HG02623 (cell line): ENCODE measurements at regions not wholly inside any gene's neighbourhood (a gene's known extent, or its start where the extent isn't known, plus 50 kb on each side); places are given as distances from the start of the nearest gene placed in this dataset.
"Not testable (repeated sequence)": the region's sequence is repeated elsewhere in the genome, so short reads cannot be mapped to it uniquely, and the experiment has no call there.

ENCODE experiments used
- ATAC-seq: cut with Tn5 transposase; IDR thresholded peaks from one replicate; pipeline ENCODE4 v1.9.1; 2021; ENCODE audit warnings: moderate library complexity; ENCODE audit not compliant: unreplicated experiment

DNA sequence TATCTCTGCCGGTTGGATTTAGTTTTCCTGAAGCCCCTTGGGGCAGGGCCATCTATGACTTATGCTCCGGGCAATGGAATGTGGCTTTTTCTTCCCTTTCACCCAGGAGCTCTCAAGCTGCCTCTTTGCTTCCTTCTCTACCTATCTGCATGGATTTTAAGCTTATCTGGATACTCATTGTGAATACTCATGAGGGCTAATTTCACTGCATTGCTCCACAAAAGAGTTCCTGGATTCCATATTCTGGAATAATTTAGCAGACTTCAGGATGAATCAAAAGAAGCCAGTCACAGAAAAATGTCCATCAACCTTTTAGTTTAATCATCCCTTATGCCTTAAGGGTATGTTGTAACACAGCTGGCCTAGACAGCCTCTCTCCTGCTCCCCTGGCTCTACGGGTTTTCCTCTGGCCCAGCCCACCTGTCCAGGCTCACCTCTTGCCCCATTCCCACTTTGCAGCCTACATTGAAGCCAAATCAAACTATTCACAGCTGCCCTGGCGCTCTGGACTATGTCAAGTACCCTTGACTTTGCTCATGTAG lies 122.8 kb upstream of the RMDN2 start:
- no peak for ATAC-seq

DNA sequence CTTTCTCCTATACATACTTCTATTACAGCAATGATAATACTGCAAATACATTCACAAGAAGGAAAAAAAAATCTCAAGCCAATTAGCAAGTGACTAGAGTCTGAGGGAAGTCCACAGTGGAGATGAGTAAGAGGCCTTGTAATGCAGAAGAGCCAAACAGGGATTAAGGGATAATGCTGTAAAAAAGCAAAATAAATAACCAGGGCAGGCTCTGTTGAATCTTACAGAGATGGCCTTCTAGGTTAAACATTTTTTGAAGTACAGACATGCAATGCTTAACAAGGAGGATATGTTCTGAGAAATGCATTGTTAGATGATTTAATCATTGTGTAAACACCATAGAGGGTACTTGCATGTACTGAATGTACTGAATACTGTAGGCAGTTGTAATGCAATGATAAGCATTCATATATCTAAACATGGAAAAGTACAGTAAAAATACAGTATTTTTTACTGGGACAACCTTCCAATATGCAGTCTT lies 122.1 kb upstream of the RMDN2 start:
- ATAC-seq: no peak

- ATAC-seq: not testable (repeated sequence)
Observed at GRCh38 chr2:37806004-37806403, 119.1 kb upstream of the RMDN2 start.

- no peak for ATAC-seq
Observed at GRCh38 chr2:37809525-37809924, 115.6 kb upstream of the RMDN2 start.

GRCh38 chr2:37809931-37810570 lies 115.0 kb upstream of the RMDN2 start:
- no peak for ATAC-seq

DNA sequence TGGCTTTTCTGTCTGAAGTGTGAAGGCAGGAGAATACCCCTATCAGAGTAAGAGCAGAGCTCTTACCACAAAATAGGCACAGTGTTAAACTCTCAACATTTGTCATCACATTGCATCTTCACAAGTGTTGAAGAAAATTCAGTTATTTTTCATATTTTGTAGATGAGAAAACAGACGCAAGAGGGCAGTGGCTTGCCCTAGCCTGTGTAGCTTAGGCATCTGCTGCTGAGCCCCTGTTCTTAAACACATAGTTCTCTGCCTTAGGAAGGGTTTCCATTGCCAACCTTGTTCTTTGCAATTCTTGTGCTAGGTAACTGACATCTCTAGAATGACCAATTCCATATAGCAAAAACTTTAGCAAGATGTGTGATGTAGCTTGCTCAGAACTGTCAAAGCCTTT lies 112.7 kb upstream of the RMDN2 start:
- ATAC-seq: no peak

- no peak for ATAC-seq
Observed at GRCh38 chr2:37812941-37813730, 112.0 kb upstream of the RMDN2 start.

GRCh38 chr2:37816036-37816435 lies 109.1 kb upstream of the RMDN2 start:
- ATAC-seq: no peak

DNA sequence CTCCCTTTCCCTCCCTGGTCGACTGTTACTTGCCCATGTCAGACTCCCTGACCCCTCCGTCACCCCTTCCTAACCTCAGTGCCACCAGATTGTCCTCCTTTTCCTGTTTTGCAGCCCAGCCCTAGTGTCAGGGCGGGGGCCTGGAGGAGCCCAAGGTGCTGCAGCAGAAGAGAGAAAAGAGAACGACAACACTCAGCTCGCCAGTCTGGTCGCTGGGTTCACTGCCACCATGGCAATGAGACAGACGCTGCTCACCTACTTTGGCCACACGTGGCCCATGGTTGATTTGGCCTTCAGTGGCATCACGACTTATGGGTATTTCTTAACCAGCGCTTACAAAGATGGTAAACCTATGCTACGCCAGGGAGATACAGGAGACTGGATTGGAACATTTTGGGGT lies 108.4 kb upstream of the RMDN2 start:
- no peak for ATAC-seq

GRCh38 chr2:37819186-37819585 lies 105.9 kb upstream of the RMDN2 start:
- ATAC-seq: no peak

DNA sequence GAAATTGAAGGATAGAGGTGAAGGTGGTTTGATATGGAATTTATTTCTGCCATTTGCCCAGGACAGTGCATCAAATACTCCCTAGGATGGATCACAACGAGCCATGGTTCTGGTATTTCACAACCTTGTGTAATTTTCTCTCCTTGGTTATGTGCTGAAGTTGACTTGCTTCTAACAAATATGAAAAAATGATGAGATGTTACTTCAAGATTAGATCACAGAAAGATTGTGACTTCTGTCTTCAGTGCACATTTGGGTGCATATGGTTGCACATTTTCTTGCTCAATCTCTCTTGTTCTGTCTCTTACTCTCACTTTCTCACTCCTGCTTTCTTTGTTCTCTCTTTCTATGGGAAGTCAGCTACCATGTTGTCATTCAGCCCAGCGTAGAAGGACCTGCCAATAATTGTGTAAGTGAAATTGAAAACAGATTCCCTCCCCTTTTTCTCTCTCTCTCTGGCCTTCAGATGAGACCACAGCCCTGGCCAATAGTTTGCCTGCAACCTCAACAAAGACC lies 104.6 kb upstream of the RMDN2 start:
- no peak for ATAC-seq

DNA sequence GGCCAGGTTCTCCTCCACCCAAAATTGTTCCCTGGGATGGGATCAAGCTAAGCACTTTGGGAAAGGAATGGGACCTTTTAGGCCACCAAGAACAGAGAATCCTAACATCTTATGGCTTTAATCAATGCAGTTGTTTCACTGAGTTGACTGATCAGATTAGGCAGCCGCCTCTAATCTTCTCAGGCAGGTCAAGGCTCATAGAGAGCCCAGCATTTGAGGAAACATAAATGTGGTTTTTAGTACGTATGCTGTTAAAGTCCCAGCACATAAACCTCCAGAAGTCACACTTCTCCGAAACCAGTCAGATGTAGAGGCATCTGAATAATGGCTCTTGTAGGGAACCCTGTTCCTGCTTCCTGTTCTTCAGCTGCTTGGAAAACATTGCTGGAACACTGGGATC lies 99.5 kb upstream of the RMDN2 start:
- ATAC-seq: no peak

- no peak for ATAC-seq
Observed at GRCh38 chr2:37826611-37827010, 98.5 kb upstream of the RMDN2 start.

DNA sequence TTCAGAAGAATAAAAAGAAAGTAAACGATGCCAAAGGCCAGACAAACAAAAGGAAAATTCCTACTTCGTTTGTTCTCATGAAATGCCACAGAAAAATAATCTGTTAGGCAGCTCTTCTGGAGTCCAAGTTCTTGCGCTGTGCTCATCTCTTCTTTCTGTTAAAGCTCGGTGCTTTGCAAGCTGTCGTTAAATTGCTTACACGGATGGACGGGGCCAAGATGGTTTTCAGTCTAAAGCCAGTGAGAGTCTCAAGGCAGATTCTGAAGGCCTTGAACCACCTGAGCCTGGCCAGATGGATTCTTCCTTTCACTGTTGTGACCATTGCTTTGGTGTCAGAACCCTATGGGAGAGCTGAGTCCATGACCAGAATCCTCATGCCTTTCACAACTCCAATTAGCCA lies 97.6 kb upstream of the RMDN2 start:
- no peak for ATAC-seq

DNA sequence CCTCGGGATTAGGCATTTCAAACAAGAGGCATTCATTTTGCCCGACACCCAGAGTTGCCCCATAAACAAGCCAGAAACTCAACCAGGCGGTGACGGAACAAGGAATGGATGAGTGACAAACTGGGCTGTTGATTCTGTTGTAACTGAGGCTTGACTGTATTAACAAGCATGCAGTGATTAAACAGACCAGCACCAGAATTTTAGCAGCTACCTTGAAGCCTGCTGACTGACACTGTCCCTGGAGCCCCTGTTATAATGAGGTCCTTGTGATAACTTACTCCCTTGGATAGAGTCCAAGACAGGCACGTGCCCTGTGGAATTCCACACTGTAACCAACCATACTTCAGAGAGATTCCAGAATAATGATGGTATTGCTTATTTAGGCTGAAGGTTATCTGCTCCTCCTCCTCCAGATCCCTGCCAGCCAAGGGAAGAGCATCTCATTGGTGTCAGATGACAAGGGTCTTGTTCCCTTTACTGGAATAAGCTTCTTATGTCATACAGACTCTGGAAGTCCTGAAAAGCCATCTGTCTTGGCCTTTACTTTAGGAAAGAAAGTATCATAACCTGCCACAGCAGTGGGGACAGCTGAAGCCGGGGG lies 97.1 kb upstream of the RMDN2 start:
- ATAC-seq: no peak

- ATAC-seq: no peak
Observed at GRCh38 chr2:37829202-37829601, 95.9 kb upstream of the RMDN2 start.

GRCh38 chr2:37829616-37830395 lies 95.3 kb upstream of the RMDN2 start:
- no peak for ATAC-seq

- no peak for ATAC-seq
Observed at GRCh38 chr2:37830636-37831035, 94.5 kb upstream of the RMDN2 start.

GRCh38 chr2:37831081-37831780 lies 93.9 kb upstream of the RMDN2 start:
- ATAC-seq: no peak

DNA sequence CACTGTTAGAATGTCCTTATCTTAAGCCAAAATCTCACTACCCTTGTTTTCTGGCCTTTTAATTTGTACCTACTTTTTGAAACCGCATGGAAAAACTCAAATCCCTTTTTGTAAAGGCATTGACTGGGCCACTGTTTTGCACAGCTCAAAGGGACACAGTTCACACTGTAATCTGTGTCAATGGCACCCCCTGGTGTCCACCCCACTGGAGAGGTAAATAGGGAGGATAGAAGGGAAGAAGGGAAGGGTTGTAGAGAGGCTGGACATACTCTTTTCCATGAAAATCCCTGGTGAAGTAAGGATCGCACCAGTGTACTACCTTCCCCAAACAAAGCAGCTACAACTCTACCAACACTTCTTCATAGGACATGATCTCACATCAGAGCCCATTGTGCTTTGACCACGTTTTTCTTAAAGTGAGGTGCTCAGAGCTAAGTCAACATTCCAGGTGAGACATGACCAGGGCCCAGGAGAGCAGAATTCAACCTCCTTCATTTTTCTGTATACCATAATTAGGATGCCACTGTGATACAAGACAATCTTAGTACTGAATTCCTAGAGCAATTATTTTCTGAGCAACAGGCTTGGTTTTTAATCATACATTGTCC lies 92.4 kb upstream of the RMDN2 start:
- no peak for ATAC-seq
